A549 (cell line): ENCODE measurements at regions not wholly inside any gene's neighbourhood (a gene's known extent, or its start where the extent isn't known, plus 50 kb on each side); places are given as distances from the start of the nearest gene placed in this dataset.

Experiments used
- EHMT2 ChIP-seq: fragments of 200-600 bp; sonication (generic); IDR thresholded peaks from 2 replicates; pipeline ENCODE4 v1.6.1; 2016; ENCODE audit warnings: antibody characterized with exemption, low read depth, mild to moderate bottlenecking, moderate library complexity
- POLR2A ChIP-seq: IDR thresholded peaks from 2 replicates; pipeline ENCODE4 v1.6.1; 2012; ENCODE audit warnings: mild to moderate bottlenecking, low read length
- POLR2AphosphoS2 ChIP-seq: conservative IDR thresholded peaks from 2 replicates; pipeline ENCODE4 v1.6.1; 2012; ENCODE audit warnings: low read length, improper control_type of control experiment, inconsistent platforms
- RARB ChIP-seq: fragments of 250-450 bp; sonication (Bioruptor Pico); IDR thresholded peaks from 2 replicates; pipeline ENCODE4 v1.8.0; 2021; ENCODE audit warnings: mild to moderate bottlenecking, moderate library complexity
- TF ChIP-seq, protein P1 (sequence below): fragments of 450-650 bp; IDR thresholded peaks from 2 replicates; pipeline ENCODE4 v1.6.1; 2014; ENCODE audit warnings: antibody characterized with exemption

DNA sequence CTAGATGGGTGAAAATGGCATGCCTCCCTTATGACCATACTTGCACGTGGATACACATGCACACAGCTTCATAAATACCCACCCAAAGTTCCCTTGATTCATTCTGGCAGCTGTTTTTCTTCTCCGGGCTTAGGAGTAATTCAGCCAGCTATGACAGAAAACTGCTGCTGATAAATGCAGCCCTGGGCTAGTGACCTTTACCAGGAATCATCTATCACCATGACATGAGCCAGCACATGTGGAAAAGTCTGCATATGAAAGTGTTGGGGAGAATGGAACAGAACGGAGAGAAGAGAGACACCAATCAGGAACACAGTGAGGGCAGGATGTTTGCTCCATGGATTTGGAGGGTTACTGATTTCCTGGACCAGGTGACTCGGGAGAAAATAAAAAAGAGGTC, 706.3 kb downstream of the PDCD6IP start:
- TF ChIP-seq RARB (CRISPR knock-in tag) = no peak
- no peak for TF ChIP-seq POLR2AphosphoS2
- no peak for TF ChIP-seq POLR2A
- TF ChIP-seq, protein P1, sequence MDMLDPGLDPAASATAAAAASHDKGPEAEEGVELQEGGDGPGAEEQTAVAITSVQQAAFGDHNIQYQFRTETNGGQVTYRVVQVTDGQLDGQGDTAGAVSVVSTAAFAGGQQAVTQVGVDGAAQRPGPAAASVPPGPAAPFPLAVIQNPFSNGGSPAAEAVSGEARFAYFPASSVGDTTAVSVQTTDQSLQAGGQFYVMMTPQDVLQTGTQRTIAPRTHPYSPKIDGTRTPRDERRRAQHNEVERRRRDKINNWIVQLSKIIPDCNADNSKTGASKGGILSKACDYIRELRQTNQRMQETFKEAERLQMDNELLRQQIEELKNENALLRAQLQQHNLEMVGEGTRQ = no peak
- TF ChIP-seq EHMT2 = no peak
